GM18505 (cell line): ENCODE measurements at regions not wholly inside any gene's neighbourhood (a gene's known extent, or its start where the extent isn't known, plus 50 kb on each side); places are given as distances from the start of the nearest gene placed in this dataset.
"Not testable (repeated sequence)": the region's sequence is repeated elsewhere in the genome, so short reads cannot be mapped to it uniquely, and the experiment has no call there.

ENCODE experiments used
- ATAC-seq: cut with Tn5 transposase; IDR thresholded peaks from one replicate; pipeline ENCODE4 v1.9.1; 2021; ENCODE audit not compliant: unreplicated experiment
- POLR2A ChIP-seq: IDR thresholded peaks from 4 replicates; pipeline ENCODE4 v1.6.1; 2011; ENCODE audit warnings: borderline replicate concordance; ENCODE audit not compliant: insufficient read depth, insufficient read length; ENCODE audit errors: extremely low read depth

GRCh38 chr2:75432761-75433361 is 127.9 kb downstream of the EVA1A start:
- peak; percentile 89 for ATAC-seq
- TF ChIP-seq POLR2A = peak; percentile 58

GRCh38 chr2:75431763-75432162 is 129.0 kb downstream of the EVA1A start:
- TF ChIP-seq POLR2A = no peak
- ATAC-seq = peak; percentile 59

- no peak for ATAC-seq
- TF ChIP-seq POLR2A = no peak
Measured at GRCh38 chr2:75431276-75431675, 129.5 kb downstream of the EVA1A start.

GRCh38 chr2:75430449-75430848 is 130.3 kb downstream of the EVA1A start:
- ATAC-seq = not testable (repeated sequence)

GRCh38 chr2:75428646-75429443 is 131.9 kb downstream of the EVA1A start:
- peak; percentile 43 for TF ChIP-seq POLR2A
- no peak for ATAC-seq

- TF ChIP-seq POLR2A = no peak
- no peak for ATAC-seq
Measured at GRCh38 chr2:75428060-75428459, 132.7 kb downstream of the EVA1A start.

- no peak for TF ChIP-seq POLR2A
- ATAC-seq = no peak
Measured at GRCh38 chr2:75424936-75425619, 135.7 kb downstream of the EVA1A start.

GRCh38 chr2:75421986-75422385 is 138.8 kb downstream of the EVA1A start:
- ATAC-seq = no peak
- no peak for TF ChIP-seq POLR2A

- no peak for TF ChIP-seq POLR2A
- peak; percentile 73 for ATAC-seq
Measured at GRCh38 chr2:75416420-75417342, 144.1 kb downstream of the EVA1A start.

GRCh38 chr2:75415731-75416130 is 145.0 kb downstream of the EVA1A start:
- no peak for ATAC-seq

GRCh38 chr2:75415111-75415626 is 145.6 kb downstream of the EVA1A start:
- no peak for TF ChIP-seq POLR2A
- ATAC-seq = no peak

More at GRCh38 chr2:75415731-75416130, 145.0 kb downstream of the EVA1A start:
- TF ChIP-seq POLR2A = no peak

GRCh38 chr2:75411574-75411973 is 149.2 kb downstream of the EVA1A start:
- ATAC-seq = no peak
- TF ChIP-seq POLR2A = no peak

GRCh38 chr2:75410702-75411101 is 150.0 kb downstream of the EVA1A start:
- no peak for ATAC-seq
- no peak for TF ChIP-seq POLR2A
